ENCODE measurements at regions not wholly inside any gene's neighbourhood (a gene's known extent, or its start where the extent isn't known, plus 50 kb on each side); places are given as distances from the start of the nearest gene placed in this dataset.

DNA sequence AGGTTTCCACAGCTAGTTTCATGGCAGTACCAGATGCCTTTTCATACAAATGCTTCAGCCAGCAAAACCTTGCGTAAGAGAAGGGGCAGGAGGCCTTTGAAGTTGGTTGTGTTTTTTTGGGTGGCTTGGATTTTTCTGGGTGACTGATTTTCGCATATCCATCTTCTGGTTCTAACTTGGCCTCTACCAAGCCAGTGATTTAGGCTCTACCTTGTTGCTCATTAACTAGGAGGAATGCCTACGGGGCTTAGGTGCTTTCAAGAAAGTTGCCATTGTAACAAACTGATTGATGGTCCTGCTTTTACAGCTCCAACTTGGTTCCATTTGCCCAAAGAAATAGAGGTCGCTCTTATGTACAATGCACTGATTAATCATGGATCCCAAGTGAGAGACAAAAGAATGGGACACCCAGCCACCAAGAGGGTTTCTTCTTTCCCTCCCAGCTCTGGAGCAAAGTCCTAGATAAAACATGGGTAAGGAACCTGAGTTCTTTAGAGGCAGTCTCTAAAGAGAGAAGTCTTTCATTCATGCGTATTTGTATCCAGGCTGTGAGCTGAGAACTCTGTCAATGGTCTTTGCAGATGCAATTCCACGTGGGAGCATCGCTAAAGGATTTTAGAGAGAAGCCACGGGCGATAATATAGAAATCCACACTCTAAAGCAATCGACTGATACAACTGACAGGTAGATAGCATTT lies 92.1 kb upstream of the FGFR2 start:
- peaks cover 87% of the 10 kb centered on the region for H3K27me3 ChIP-seq (ENCODE audit: insufficient read depth, low read depth)

DNA sequence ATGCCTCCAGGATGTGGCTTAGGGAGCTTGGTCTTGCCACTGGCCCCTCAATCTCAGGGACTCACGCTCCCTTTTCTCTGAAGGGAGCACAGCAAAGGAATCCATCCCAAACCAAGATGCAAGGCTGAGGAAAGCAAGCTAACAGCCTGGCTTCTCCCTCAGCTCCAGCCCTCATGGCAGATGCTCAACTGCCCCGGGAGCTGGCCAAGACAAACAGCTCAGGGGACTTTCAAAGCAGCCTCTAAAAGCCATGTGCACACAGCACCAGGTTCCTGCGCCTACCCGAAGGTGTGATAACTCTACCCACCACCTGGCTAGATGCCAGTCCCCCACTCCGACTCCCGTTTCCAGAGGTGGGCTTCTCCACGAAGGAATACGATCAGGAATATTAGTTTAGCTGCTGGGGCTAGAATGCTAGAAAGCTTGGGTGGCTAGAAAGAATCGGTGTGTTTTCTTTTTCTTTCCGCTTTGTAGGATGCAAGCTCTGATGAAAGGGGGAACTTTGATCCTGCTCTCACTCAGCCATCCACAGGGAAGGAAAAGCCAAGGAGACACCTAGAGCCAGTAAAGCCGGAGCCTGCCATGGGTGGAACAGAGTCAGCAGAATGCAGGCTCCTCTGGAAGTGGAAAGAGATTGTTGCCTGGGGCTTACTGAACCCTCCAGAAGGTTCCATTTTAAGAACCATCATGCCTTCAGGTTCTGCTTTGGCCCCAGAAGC lies 89.0 kb upstream of the FGFR2 start:
- ChIA-PET CTCF (no interaction called here), POLR2A (ENCODE audit: unreplicated experiment) (no interaction called here)
- H3K36me3 ChIP-seq (ENCODE audit: low read depth), result no peaks in the 10 kb centered on the region
- no peak overlapping the region for H3K4me3 ChIP-seq
- H3K9me2 ChIP-seq (ENCODE audit: insufficient read depth), result no peaks in the 10 kb centered on the region
- no peaks in the 10 kb centered on the region for H3K4me1 ChIP-seq (replicated peaks; ENCODE audit: insufficient read depth)
- TF ChIP-seq, protein P1, sequence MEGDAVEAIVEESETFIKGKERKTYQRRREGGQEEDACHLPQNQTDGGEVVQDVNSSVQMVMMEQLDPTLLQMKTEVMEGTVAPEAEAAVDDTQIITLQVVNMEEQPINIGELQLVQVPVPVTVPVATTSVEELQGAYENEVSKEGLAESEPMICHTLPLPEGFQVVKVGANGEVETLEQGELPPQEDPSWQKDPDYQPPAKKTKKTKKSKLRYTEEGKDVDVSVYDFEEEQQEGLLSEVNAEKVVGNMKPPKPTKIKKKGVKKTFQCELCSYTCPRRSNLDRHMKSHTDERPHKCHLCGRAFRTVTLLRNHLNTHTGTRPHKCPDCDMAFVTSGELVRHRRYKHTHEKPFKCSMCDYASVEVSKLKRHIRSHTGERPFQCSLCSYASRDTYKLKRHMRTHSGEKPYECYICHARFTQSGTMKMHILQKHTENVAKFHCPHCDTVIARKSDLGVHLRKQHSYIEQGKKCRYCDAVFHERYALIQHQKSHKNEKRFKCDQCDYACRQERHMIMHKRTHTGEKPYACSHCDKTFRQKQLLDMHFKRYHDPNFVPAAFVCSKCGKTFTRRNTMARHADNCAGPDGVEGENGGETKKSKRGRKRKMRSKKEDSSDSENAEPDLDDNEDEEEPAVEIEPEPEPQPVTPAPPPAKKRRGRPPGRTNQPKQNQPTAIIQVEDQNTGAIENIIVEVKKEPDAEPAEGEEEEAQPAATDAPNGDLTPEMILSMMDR (conservative IDR thresholded peaks at IDR 0.05), result no peak
- no peak for TF ChIP-seq EZH2 (IDR thresholded peaks at IDR 0.05; ENCODE audit: low read depth)
- H3K27me3 ChIP-seq (ENCODE audit: insufficient read depth, low read depth), result peaks cover 93% of the 10 kb centered on the region
- no peaks in the 10 kb centered on the region for H3F3A ChIP-seq (ENCODE audit: insufficient read depth, low read depth)
- intact Hi-C loops (cut with micrococcal nuclease; ENCODE audit: unreplicated experiment), result no loop called here
- H3K79me2 ChIP-seq (ENCODE audit: low read depth), result no peaks in the 10 kb centered on the region
- H3K4me2 ChIP-seq, result no peak overlapping the region
- H4K20me1 ChIP-seq (ENCODE audit: insufficient read depth), result no peaks in the 10 kb centered on the region
- BruUV-seq (replicated peaks), result no TSS peak
- no peak overlapping the region for H2AFZ ChIP-seq
- H3K9me3 ChIP-seq (ENCODE audit: insufficient read depth, low read depth), result no peaks in the 10 kb centered on the region
- no peak overlapping the region for H3K27ac ChIP-seq
- DNase-seq, result no peak

More for the DNA sequence above, 92.1 kb upstream of the FGFR2 start:
- no peak overlapping the region for H3K27ac ChIP-seq
- H3K4me2 ChIP-seq, result no peak overlapping the region
- ChIA-PET POLR2A (ENCODE audit: unreplicated experiment) (no interaction called here), CTCF (no interaction called here)
- H3K9me2 ChIP-seq (ENCODE audit: insufficient read depth), result no peaks in the 10 kb centered on the region
- no peak for DNase-seq
- BruUV-seq (replicated peaks), result no TSS peak
- intact Hi-C loops (cut with micrococcal nuclease; ENCODE audit: unreplicated experiment), result no loop called here
- no peaks in the 10 kb centered on the region for H3K36me3 ChIP-seq (ENCODE audit: low read depth)
- TF ChIP-seq, protein P1 (conservative IDR thresholded peaks at IDR 0.05), result no peak
- TF ChIP-seq EZH2 (IDR thresholded peaks at IDR 0.05; ENCODE audit: low read depth), result no peak
- no peaks in the 10 kb centered on the region for H3K4me1 ChIP-seq (replicated peaks; ENCODE audit: insufficient read depth)
- no peaks in the 10 kb centered on the region for H3F3A ChIP-seq (ENCODE audit: insufficient read depth, low read depth)
- no peak overlapping the region for H3K4me3 ChIP-seq
- no peaks in the 10 kb centered on the region for H4K20me1 ChIP-seq (ENCODE audit: insufficient read depth)
- H3K79me2 ChIP-seq (ENCODE audit: low read depth), result no peaks in the 10 kb centered on the region
- H2AFZ ChIP-seq, result no peak overlapping the region
- no peaks in the 10 kb centered on the region for H3K9me3 ChIP-seq (ENCODE audit: insufficient read depth, low read depth)

DNA sequence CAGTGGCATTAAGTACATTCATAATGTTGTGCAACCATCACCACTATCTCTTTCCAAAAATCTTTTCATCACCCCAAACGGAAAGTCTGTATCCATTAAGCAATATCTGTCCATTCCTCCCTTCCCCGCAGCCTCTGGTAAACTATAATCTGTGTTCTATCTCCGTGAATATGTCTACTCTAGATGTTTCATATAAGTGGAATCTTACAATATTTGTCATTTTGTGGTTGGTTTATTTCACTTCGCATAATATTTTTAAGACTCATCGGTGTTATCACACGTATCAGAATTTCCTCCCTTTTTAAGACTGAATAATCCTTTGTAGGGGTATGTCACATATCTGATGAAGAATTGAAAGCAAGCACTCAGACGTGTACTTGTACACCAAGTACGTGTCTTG lies 86.0 kb upstream of the FGFR2 start:
- Histone ChIP-seq H3F3A (ENCODE audit: insufficient read depth, low read depth) (no peaks in the 10 kb centered on the region), H3K27me3 (ENCODE audit: insufficient read depth, low read depth) (peaks cover 74% of the 10 kb centered on the region), H3K4me3 (no peak overlapping the region), H3K9me2 (ENCODE audit: insufficient read depth) (no peaks in the 10 kb centered on the region), H4K20me1 (ENCODE audit: insufficient read depth) (no peaks in the 10 kb centered on the region), H3K9me3 (ENCODE audit: insufficient read depth, low read depth) (no peaks in the 10 kb centered on the region), H3K4me1 (replicated peaks; ENCODE audit: insufficient read depth) (no peaks in the 10 kb centered on the region), H3K36me3 (ENCODE audit: low read depth) (no peaks in the 10 kb centered on the region), H2AFZ (no peak overlapping the region), H3K27ac (no peak overlapping the region), H3K79me2 (ENCODE audit: low read depth) (no peaks in the 10 kb centered on the region), H3K4me2 (no peak overlapping the region)
- TF ChIP-seq, protein P1 (conservative IDR thresholded peaks at IDR 0.05), result no peak
- no peak for TF ChIP-seq EZH2 (IDR thresholded peaks at IDR 0.05; ENCODE audit: low read depth)
- no TSS peak for BruUV-seq (replicated peaks)
- DNase-seq, result no peak
- ChIA-PET POLR2A (ENCODE audit: unreplicated experiment) (no interaction called here), CTCF (no interaction called here)
- intact Hi-C loops (cut with micrococcal nuclease; ENCODE audit: unreplicated experiment), result no loop called here

Measured in PC-9 (cell line).